Left forelimb (tissue), 1 donor: ENCODE measurements at regions not wholly inside any gene's neighbourhood (a gene's known extent, or its start where the extent isn't known, plus 50 kb on each side); places are given as distances from the start of the nearest gene placed in this dataset.
"Not testable (repeated sequence)": the region's sequence is repeated elsewhere in the genome, so short reads cannot be mapped to it uniquely, and the experiment has no call there.

Experiments used
- DNase-seq: peaks from one replicate; pipeline ENCODE4 v3.0.0-alpha.2; 2018; ENCODE audit warnings: low spot score

DNA sequence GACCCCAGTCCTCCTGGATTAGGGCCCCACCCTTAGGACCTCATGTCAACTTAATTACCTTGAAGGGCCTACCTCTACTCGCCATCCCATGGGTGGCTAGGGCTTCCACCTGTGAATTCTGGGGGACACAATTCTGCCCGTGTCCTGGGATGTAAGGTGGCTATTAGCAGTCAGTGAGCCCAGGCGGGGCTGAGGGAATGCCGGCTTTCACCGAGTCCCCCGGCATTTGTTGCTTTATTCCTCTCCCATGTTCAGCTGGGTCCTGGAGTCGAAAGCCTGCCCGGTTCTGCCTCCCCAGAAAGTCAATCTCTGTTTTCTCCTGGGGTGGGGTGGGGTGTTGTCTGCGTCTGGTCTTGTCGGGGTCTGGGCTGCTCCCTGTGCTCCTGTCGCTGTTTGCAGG, 125.6 kb downstream of the GLRX3 start:
- no peak for DNase-seq

DNA sequence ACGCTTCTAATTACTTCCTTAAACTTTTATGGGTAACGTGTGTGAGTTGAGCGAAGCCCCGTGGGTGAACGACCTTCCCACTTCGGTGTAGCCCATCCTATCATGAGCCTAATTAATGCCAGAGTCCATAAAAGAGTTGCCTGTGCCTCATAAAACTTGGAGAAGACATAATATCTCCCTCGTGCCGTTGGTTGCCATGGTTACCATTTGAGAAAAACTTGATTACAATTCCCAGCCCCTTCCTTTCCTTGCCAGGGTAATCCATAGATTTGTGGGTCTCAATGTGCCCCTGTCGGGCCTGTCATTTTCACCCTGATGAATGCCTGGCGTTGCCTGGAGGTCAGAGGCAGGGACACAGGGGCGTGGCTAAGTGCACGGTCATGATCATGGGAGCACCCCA, 127.1 kb downstream of the GLRX3 start:
- DNase-seq = no peak

- DNase-seq = no peak
These were observed 129.4 kb downstream of the GLRX3 start for GRCh38 chr10:130265542-130265941.

DNA sequence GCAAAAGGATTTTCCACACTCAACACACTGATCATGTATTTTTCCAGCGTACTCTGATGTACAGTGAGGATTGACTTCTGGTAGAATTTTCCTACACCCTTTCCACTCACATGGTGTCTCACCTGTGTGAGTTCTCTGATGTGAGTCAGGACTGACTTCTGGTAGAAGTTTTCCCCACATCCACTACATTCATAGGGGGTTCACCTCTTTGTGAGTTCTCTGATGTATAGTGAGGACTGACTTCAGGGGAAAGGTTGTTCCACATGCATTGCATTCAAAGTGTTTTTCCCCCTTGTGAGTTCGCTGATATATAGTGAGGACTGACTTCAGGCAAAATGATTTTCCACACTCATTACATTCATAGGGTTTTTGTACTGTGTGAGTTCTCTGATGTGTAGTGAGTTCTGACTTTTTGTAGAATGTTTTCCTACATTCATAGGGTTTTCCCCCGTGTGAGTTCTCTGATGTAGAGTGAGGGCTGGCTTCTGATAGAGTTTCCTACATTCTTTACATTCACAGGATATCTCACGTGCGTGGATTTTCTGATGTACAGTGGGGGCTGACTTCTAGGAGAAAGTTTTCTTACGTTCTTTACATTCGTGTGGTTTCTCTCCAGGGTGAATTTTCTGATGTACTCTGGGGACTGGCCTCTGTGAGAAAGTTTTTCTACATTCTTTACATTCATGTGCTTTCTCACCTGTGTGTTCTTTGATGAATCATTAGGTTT, 146.5 kb downstream of the GLRX3 start:
- no peak for DNase-seq

DNA sequence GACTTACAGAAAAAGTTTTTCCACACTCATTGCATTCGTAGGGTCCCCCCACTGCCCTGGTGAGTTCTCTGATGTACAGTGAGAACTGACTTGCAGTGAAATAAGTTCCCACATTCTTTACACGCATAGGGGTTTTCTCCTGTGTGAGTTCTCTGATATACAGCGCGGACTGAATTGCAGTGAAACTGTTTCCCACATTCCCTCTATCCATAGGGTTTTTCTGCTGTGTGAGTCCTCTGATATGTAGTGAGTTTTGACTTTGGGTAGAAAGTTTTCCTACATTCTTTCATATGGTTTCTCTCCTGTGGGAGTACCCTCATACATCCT, 147.0 kb downstream of the GLRX3 start:
- DNase-seq = no peak

- not testable (repeated sequence) for DNase-seq
These were observed 159.6 kb downstream of the GLRX3 start for GRCh38 chr10:130295761-130296160.

DNA sequence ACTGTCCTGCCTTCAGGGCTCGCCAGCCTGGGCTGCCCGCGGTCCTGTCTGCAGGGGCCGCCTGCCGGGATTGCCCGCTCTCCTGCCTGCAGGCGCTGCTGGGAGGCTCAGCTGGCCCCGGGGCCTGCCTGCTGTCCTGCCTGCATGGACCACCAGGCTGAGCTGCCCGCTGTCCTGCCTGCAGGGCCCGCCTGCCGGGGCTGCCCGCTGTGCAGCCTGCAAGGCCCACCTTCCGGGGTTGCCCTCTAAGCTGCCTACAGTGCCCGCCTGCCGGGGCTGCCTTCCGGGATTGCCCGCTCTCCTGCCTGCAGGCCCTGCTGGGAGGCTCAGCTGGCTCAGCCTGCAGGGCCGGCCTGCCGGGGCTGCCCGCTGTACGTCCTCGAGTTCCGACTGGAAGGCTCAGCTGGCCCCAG, 164.4 kb downstream of the GLRX3 start:
- DNase-seq = no peak

DNA sequence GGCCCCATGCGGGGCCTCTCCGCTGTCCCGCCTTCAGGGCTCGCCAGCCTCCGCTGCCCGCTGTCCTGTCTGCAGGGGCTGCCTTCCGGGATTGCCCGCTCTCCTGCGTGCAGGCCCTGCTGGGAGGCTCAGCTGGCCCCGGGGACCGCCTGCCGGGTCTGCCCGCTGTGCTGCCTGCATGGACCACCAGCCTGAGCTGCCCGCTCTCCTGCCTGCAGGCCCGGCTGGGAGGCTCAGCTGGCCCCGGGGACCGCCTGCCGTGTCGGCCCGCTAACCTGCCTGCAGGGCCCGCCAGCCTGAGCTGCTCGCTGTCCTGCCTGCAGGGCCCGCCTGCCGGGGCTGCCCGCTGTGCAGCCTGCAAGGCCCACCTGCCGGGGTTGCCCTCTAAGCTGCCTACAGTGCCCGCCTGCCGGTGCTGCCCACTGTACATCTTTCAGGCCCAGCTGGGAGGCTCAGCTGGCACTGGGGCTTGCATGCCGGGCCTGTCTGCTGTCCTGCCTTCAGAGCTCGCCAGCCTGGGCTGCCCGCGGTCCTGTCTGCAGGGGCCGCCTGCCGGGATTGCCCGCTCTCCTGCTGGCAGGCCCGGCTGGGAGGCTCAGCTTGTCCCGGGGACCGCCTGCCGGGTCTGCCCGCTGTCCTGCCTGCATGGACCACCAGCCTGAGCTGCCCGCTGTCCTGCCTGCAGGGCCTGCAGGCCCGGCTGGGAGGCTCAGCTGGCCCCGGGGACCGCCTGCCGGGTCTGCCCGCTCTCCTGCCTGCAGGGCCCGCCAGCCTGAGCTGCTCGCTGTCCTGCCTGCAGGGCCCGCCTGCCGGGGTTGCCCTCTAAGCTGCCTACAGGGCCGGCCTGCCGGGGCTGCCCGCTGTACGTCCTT, 165.1 kb downstream of the GLRX3 start:
- peak; percentile 69 for DNase-seq

- DNase-seq = no peak
These were observed 190.8 kb downstream of the GLRX3 start for GRCh38 chr10:130326954-130327353.

DNA sequence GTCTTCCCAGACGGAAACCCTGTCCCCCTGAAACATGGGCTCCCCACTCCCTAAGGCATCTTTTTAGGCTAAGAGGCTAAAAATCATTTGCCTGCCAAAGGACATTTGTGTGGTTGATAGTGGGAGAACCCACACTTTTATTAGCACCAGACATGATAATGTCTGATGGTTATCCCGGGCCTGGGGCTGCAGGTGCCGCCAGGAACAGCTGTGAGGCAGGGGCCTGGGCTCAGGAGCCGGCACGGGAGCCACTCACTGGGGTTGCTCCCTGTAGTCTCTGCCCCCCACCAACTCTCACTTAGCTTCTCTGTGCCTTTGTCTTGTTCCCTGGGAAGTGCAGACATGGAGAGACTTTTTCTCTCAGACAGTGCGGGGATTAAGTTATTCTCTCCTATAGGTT, 193.6 kb downstream of the GLRX3 start:
- no peak for DNase-seq

DNA sequence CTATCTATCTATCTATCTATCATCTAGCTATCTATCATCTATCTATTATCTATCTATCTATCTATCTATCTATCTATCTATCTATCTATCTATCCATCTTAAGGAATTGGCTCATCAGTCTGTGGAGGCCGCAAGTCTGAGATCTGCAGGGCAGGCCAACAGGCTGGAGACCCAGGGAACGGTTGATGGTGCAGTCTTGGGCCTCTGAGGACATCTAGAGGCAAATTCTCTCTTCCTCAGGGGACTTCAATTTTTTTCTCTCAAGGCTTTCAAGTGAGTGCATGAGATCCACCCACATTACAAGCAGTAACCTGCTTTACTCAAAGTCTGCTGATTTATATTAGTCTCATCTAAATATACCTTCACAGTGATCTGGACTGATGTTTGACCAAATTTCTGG, 197.0 kb downstream of the GLRX3 start:
- no peak for DNase-seq

DNA sequence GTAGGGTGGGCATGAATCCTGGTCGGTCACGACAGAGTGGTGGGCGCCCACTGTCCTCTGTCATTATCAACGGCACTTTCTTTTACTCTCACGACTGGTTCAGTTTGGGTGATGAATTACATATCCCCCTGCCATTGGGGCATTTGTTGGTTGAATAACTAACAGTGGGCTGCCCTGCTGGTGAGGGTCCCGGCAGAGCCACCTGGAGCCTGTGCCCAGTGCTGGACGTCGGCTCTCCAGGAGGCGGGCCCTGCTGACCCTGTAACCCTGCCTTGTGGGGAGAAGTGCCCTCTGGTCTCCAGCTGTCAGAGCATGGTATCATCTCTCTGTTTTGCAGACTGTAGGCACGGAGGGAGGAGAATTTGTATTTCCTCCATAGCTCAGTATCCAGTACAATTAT, 199.1 kb downstream of the GLRX3 start:
- DNase-seq = no peak

DNA sequence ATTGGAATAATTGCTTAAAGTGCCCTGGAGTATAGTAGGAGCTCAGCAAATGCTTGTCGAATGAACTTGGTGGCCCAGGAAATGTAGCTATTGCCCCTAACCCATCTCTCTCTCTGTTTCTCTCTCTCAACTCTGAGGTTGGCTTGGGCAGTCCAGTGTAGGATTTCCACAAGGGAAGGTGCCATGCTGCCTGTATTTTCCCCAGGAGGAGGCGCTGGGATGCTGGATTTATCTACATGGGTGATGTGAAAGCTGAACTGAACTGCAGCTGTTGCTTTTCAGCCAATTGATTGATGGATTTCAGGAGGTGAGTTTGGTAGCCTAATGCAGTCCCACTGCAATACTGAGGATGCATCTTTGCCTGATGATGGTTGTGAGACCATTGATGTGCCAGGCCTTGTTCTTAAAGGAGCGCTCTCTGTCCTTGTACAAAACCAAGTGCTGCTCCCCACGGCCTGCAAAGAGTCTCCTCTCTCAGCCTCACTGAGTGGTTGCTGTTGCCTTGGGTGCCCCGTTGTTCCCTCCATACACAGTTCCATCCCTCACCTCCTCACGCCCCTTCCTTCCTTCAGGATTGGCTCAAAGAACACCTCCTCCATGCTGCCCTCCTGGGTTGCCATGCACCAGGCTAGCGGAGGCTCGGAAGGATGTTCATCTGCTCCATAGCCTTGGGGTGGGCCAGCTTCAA, 200.6 kb downstream of the GLRX3 start:
- no peak for DNase-seq

DNA sequence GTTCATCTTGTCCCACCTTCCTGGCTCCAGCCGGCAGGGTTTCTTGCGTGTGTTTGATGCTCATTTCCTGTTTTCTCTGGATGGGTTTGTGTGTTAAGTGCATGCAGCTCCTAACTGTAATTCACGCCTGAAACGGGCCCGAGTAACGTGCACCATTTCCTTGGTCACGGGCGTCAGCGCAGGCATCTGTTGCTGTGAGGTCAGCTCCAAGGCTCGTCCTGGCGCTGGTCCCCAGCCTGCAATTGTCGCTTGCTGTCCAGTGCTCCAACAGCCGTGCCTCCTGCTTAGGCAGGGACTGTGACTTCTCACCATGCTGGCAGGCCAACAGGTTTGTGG, 201.1 kb downstream of the GLRX3 start:
- DNase-seq = peak; percentile 48

DNA sequence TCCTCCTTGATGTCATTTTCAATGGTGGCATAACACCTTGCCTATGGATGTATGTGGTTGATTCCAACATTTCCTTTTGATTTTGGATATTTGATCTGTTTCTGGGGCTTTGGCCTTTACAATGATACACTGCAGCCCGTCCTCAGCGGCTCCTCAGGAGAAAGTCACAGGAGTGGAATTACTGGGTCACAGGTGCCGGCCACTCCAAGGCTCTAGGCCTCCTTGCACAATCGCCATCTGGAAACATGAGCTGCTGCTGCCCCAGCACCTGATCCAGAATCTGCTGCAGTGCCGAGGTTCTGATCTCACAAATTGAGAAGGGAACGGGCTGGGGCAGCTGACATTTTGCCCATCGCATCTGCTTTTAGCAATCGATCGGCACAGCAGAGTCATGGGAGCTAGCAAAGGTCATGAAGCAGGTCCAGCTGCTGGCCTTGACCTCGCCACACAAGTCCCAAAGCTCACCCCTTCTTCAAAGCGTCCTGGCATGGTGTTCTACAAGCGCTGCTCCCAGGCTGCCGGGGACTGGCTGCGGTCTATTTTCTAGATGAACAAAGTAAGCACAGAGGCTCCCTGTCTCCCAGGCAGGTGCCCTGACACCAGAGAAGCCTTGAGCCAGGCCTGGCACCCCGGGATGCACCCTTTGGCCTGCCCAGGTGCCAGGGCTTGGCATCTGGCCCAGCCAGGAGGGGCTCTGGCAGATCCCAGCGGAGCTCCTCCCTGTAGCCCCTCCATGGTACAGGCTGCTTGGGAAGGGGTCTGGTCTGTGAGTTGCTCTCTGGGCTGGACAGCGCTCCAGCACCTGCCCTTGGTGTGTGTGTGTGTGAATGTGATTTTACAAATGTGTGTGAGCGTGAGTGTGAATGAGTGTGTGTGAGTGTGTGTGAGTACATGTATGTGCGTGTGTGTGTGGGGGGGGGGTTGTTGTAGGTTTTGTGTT, 201.8 kb downstream of the GLRX3 start:
- peak; percentile 47 for DNase-seq

- peak; percentile 59 for DNase-seq
These were observed 202.4 kb downstream of the GLRX3 start for GRCh38 chr10:130338636-130339024.

GRCh38 chr10:130339091-130339490, 202.9 kb downstream of the GLRX3 start:
- no peak for DNase-seq

- DNase-seq = no peak
These were observed 203.7 kb downstream of the GLRX3 start for GRCh38 chr10:130339911-130340310.

GRCh38 chr10:130340816-130341215, 204.6 kb downstream of the GLRX3 start:
- DNase-seq = no peak

DNA sequence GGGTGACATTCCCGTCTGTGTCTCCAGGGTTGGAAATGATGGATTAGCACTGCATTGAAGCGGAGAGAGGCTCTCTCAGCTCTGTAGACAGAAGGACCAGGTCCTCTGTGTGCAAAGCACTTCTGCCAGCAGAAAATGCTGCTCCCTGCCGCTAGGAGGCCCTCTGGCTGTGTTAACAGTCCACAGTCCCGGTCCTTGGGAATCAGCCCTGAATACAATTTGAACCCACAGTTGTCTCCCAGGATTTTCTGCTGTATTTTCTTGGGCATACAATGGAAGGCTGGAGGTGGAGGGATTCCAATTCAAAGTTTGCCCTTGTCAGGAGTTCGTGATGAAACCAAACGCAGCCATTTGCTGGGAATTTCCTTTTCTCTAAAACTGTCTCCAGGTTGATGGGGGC, 205.2 kb downstream of the GLRX3 start:
- peak; percentile 55 for DNase-seq

DNA sequence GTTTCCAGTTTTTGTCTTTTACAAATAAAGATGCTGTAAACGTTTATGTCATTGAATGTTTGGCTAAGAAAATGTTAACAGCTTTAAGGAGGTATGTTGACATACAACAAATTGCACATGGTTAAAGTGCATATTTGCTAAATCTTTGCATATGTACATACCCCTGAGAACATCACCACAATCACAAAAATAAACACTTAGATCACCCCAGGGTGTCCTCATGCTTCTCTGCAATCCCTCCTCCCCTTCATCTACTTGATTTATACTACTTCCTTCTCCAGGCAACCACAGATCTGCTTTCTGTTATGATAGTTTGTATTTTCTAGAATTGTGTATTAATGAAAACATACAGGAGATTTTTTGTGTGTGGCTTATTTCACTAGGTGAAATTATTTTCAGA, 209.5 kb downstream of the GLRX3 start:
- no peak for DNase-seq

- DNase-seq = peak; percentile 5
These were observed 214.8 kb downstream of the GLRX3 start for GRCh38 chr10:130350996-130351395.
